B cell (primary cell): ENCODE measurements at regions not wholly inside any gene's neighbourhood (a gene's known extent, or its start where the extent isn't known, plus 50 kb on each side); places are given as distances from the start of the nearest gene placed in this dataset.

Source experiments
- EZH2 ChIP-seq: IDR thresholded peaks from 2 replicates; pipeline ENCODE4 v1.6.1; 2012; ENCODE audit warnings: borderline replicate concordance, low read depth, mild to moderate bottlenecking, moderate library complexity, low read length; ENCODE audit not compliant: insufficient read depth, poor library complexity, severe bottlenecking
- TF ChIP-seq, protein P1 (sequence below): fragments of 200-600 bp; IDR thresholded peaks from one replicate; pipeline ENCODE4 v1.8.0; 2022; ENCODE audit warnings: antibody characterized with exemption, mild to moderate bottlenecking

- TF ChIP-seq, protein P1, sequence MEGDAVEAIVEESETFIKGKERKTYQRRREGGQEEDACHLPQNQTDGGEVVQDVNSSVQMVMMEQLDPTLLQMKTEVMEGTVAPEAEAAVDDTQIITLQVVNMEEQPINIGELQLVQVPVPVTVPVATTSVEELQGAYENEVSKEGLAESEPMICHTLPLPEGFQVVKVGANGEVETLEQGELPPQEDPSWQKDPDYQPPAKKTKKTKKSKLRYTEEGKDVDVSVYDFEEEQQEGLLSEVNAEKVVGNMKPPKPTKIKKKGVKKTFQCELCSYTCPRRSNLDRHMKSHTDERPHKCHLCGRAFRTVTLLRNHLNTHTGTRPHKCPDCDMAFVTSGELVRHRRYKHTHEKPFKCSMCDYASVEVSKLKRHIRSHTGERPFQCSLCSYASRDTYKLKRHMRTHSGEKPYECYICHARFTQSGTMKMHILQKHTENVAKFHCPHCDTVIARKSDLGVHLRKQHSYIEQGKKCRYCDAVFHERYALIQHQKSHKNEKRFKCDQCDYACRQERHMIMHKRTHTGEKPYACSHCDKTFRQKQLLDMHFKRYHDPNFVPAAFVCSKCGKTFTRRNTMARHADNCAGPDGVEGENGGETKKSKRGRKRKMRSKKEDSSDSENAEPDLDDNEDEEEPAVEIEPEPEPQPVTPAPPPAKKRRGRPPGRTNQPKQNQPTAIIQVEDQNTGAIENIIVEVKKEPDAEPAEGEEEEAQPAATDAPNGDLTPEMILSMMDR, result no peak
- no peak for TF ChIP-seq EZH2
Observed at GRCh38 chr7:35992436-35992835, 160.6 kb upstream of the EEPD1 start.
